Transverse colon (tissue), 4 donors: ENCODE measurements at regions not wholly inside any gene's neighbourhood (a gene's known extent, or its start where the extent isn't known, plus 50 kb on each side); places are given as distances from the start of the nearest gene placed in this dataset.

Source experiments
- CTCF ChIP-seq, 5 experiments: fragments of 200-600 bp in 3 of 5; fragments of 450-650 bp in 2 of 5; sonication (generic) in 3 of 5; IDR thresholded peaks; 1 replicate in 2 of 5; 2 replicates in 3 of 5; pipeline ENCODE4 v1.5.1; 2016 to 2017; ENCODE audit warnings: antibody characterized with exemption in 5 of 5, inconsistent platforms in 3 of 5, mild to moderate bottlenecking in 2 of 5, moderate library complexity in 1 of 5
- EP300 ChIP-seq: sonication (generic); formaldehyde crosslinking; IDR thresholded peaks from one replicate; pipeline ENCODE4 v1.6.1; 2017; ENCODE audit warnings: antibody characterized with exemption, low read depth
- POLR2A ChIP-seq: fragments of 450-650 bp; IDR thresholded peaks from one replicate; pipeline ENCODE4 v1.6.1; 2016; ENCODE audit warnings: antibody characterized with exemption, mild to moderate bottlenecking, moderate library complexity
- POLR2AphosphoS5 ChIP-seq, 3 donors: sonication (generic); formaldehyde crosslinking; IDR thresholded peaks; one replicate each; pipeline ENCODE4 v1.6.1; 2016; ENCODE audit warnings: antibody characterized with exemption in 3 of 3

GRCh38 chr7:125316466-125316865 lies 386.8 kb upstream of the POT1 start:
- no peak for TF ChIP-seq CTCF (IDR thresholded peaks at IDR 0.05)
- no peak for TF ChIP-seq POLR2AphosphoS5 (IDR thresholded peaks at IDR 0.05)
- TF ChIP-seq POLR2A: no peak
- no peak for TF ChIP-seq EP300
